ENCODE measurements at regions not wholly inside any gene's neighbourhood (a gene's known extent, or its start where the extent isn't known, plus 50 kb on each side); places are given as distances from the start of the nearest gene placed in this dataset.

- TF ChIP-seq CHD2 (IDR thresholded peaks at IDR 0.05; ENCODE audit: low read length, partially characterized antibody) = no peak
- TF ChIP-seq CTCF (IDR thresholded peaks at IDR 0.05) = no peak; the same call in 2 of the 3 replicates
- no peak for TF ChIP-seq E2F6 (IDR thresholded peaks at IDR 0.05; ENCODE audit: borderline replicate concordance, low read depth)
- no peak for TF ChIP-seq POLR2A (IDR thresholded peaks at IDR 0.05; ENCODE audit: low read length)
- no peak for TF ChIP-seq JUN (IDR thresholded peaks at IDR 0.05)
- TF ChIP-seq, protein P1, sequence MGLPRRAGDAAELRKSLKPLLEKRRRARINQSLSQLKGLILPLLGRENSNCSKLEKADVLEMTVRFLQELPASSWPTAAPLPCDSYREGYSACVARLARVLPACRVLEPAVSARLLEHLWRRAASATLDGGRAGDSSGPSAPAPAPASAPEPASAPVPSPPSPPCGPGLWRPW (IDR thresholded peaks at IDR 0.05) = no peak
- TF ChIP-seq MAFK (IDR thresholded peaks at IDR 0.05; ENCODE audit: partially characterized antibody) = peak; percentile 69
- no peak for TF ChIP-seq CBX8 (IDR thresholded peaks at IDR 0.05)
- TF ChIP-seq RNF2 (IDR thresholded peaks at IDR 0.05; ENCODE audit: borderline replicate concordance, low read depth) = no peak
- TF ChIP-seq KDM5A (IDR thresholded peaks at IDR 0.05) = no peak
- TF ChIP-seq MYC (IDR thresholded peaks at IDR 0.05; ENCODE audit: borderline replicate concordance, low read length) = no peak
- TF ChIP-seq HMGXB4 (CRISPR knock-in tag; IDR thresholded peaks at IDR 0.05; ENCODE audit: borderline replicate concordance) = no peak
- no peak for TF ChIP-seq RFX5 (IDR thresholded peaks at IDR 0.05)
These were observed 213.8 kb downstream of the PLA2G4A start for GRCh38 chr1:187042538-187042937.

All from A549 (cell line).